HepG2 (cell line): ENCODE measurements at regions not wholly inside any gene's neighbourhood (a gene's known extent, or its start where the extent isn't known, plus 50 kb on each side); places are given as distances from the start of the nearest gene placed in this dataset.

Experiments
- AKNA ChIP-seq: sonication (generic); formaldehyde crosslinking; IDR thresholded peaks from 2 replicates; pipeline ENCODE4 v1.4.0; 2020; ENCODE audit warnings: missing genetic modification reagents, borderline replicate concordance
- IRF1 ChIP-seq: sonication (generic); formaldehyde crosslinking; IDR thresholded peaks from 2 replicates; pipeline ENCODE4 v1.4.0; 2020; ENCODE audit warnings: low read depth, mild to moderate bottlenecking, missing genetic modification reagents
- JUNB ChIP-seq: sonication (generic); formaldehyde crosslinking; IDR thresholded peaks from 2 replicates; pipeline ENCODE4 v1.8.0; 2022; ENCODE audit warnings: missing genetic modification reagents, mild to moderate bottlenecking, borderline replicate concordance
- MIER2 ChIP-seq: IDR thresholded peaks from 2 replicates; pipeline ENCODE4 v1.6.1; 2016; ENCODE audit warnings: missing biosample characterization, missing genetic modification reagents
- TFDP1 ChIP-seq: IDR thresholded peaks from 2 replicates; pipeline ENCODE4 v1.6.1; 2016; ENCODE audit warnings: missing compliant biosample characterization, missing genetic modification reagents, borderline replicate concordance
- ZNF772 ChIP-seq: sonication (generic); formaldehyde crosslinking; IDR thresholded peaks from 2 replicates; pipeline ENCODE4 v1.5.0; 2020; ENCODE audit warnings: mild to moderate bottlenecking, missing genetic modification reagents

GRCh38 chr17:71360301-71360700, 760.5 kb upstream of the SOX9 start (continued):
- TF ChIP-seq AKNA (CRISPR knock-in tag) (no peak), ZNF772 (CRISPR knock-in tag) (no peak), JUNB (no peak), MIER2 (CRISPR knock-in tag) (no peak), TFDP1 (no peak), IRF1 (CRISPR knock-in tag) (no peak)
